Peyer's patch (tissue), 4 donors: ENCODE measurements at regions not wholly inside any gene's neighbourhood (a gene's known extent, or its start where the extent isn't known, plus 50 kb on each side); places are given as distances from the start of the nearest gene placed in this dataset.

ENCODE experiments used
- POLR2A ChIP-seq, 2 donors: fragments of 450-650 bp; IDR thresholded peaks; one replicate each; pipeline ENCODE4 v1.5.1; 2017; ENCODE audit warnings: antibody characterized with exemption in 2 of 2, mild to moderate bottlenecking in 2 of 2, moderate library complexity in 2 of 2
- TF ChIP-seq, protein P1 (sequence below), 6 experiments: fragments of 450-650 bp in 4 of 6; fragments of 200-600 bp in 2 of 6; sonication (generic) in 1 of 6; IDR thresholded peaks; one replicate each; pipeline ENCODE4 v1.5.1; 2017 to 2019; ENCODE audit warnings: antibody characterized with exemption in 6 of 6, mild to moderate bottlenecking in 3 of 6, moderate library complexity in 1 of 6

GRCh38 chr14:87321548-87321947 is 671.4 kb downstream of the GALC start:
- TF ChIP-seq, protein P1, sequence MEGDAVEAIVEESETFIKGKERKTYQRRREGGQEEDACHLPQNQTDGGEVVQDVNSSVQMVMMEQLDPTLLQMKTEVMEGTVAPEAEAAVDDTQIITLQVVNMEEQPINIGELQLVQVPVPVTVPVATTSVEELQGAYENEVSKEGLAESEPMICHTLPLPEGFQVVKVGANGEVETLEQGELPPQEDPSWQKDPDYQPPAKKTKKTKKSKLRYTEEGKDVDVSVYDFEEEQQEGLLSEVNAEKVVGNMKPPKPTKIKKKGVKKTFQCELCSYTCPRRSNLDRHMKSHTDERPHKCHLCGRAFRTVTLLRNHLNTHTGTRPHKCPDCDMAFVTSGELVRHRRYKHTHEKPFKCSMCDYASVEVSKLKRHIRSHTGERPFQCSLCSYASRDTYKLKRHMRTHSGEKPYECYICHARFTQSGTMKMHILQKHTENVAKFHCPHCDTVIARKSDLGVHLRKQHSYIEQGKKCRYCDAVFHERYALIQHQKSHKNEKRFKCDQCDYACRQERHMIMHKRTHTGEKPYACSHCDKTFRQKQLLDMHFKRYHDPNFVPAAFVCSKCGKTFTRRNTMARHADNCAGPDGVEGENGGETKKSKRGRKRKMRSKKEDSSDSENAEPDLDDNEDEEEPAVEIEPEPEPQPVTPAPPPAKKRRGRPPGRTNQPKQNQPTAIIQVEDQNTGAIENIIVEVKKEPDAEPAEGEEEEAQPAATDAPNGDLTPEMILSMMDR (IDR thresholded peaks at IDR 0.05) = no peak
- no peak for TF ChIP-seq POLR2A (IDR thresholded peaks at IDR 0.05)
